ENCODE measurements at regions not wholly inside any gene's neighbourhood (a gene's known extent, or its start where the extent isn't known, plus 50 kb on each side); places are given as distances from the start of the nearest gene placed in this dataset.

GRCh38 chr1:55725378-55725777 lies 510.2 kb upstream of the USP24 start:
- no peak overlapping the region for H3K4me3 ChIP-seq (ENCODE audit: low read depth, low read length)
- TF ChIP-seq CTCF (IDR thresholded peaks at IDR 0.05; ENCODE audit: borderline replicate concordance, insufficient read depth, low read depth, low read length), result no peak

- no peak overlapping the region for H3K4me3 ChIP-seq (ENCODE audit: low read depth, low read length)
- no peak for TF ChIP-seq CTCF (IDR thresholded peaks at IDR 0.05; ENCODE audit: borderline replicate concordance, insufficient read depth, low read depth, low read length)
Observed at GRCh38 chr1:55724551-55725325, 509.6 kb upstream of the USP24 start.

- TF ChIP-seq CTCF (IDR thresholded peaks at IDR 0.05; ENCODE audit: borderline replicate concordance, insufficient read depth, low read depth, low read length), result no peak
- H3K4me3 ChIP-seq (ENCODE audit: low read depth, low read length), result no peak overlapping the region
Observed at GRCh38 chr1:55723001-55723400, 507.8 kb upstream of the USP24 start.

GRCh38 chr1:55720261-55720660 lies 505.1 kb upstream of the USP24 start:
- TF ChIP-seq CTCF (IDR thresholded peaks at IDR 0.05; ENCODE audit: borderline replicate concordance, insufficient read depth, low read depth, low read length), result no peak
- H3K4me3 ChIP-seq (ENCODE audit: low read depth, low read length), result no peak overlapping the region

- no peak overlapping the region for H3K4me3 ChIP-seq (ENCODE audit: low read depth, low read length)
- no peak for TF ChIP-seq CTCF (IDR thresholded peaks at IDR 0.05; ENCODE audit: borderline replicate concordance, insufficient read depth, low read depth, low read length)
Observed at GRCh38 chr1:55718758-55719671, 503.9 kb upstream of the USP24 start.

- no peak for TF ChIP-seq CTCF (IDR thresholded peaks at IDR 0.05; ENCODE audit: borderline replicate concordance, insufficient read depth, low read depth, low read length)
- H3K4me3 ChIP-seq (ENCODE audit: low read depth, low read length), result no peak overlapping the region
Observed at GRCh38 chr1:55717111-55717510, 501.9 kb upstream of the USP24 start.

Measured in GM12875 (cell line).